ENCODE measurements at regions not wholly inside any gene's neighbourhood (a gene's known extent, or its start where the extent isn't known, plus 50 kb on each side); places are given as distances from the start of the nearest gene placed in this dataset.

- DNase-seq, result no peak
These were observed 277.4 kb upstream of the PITX2 start for GRCh38 chr4:110900213-110900769.

- DNase-seq, result no peak
These were observed 279.6 kb upstream of the PITX2 start for GRCh38 chr4:110902500-110902899.

- no peak for DNase-seq
These were observed 281.7 kb upstream of the PITX2 start for GRCh38 chr4:110904435-110905065.

DNA sequence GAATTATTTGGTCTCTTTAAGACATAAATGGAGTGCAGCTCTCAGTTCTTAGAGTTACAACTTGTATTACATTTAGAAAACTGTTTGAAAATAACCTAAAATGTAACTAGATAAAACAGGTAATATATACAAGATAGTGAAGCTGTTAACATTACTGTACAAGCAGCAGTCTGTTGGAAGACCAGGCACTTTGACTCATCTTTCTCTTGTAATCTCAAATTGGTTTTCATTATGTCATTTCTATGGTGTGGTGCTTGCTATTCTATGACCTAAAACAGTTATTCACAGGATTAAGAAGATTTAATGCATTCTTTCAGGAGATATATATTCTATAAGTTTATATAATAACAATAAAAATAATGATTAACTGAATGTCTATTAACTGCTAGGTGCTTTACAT is 282.5 kb upstream of the PITX2 start:
- DNase-seq, result no peak

- no peak for DNase-seq
These were observed 285.0 kb upstream of the PITX2 start for GRCh38 chr4:110907801-110908313.

DNA sequence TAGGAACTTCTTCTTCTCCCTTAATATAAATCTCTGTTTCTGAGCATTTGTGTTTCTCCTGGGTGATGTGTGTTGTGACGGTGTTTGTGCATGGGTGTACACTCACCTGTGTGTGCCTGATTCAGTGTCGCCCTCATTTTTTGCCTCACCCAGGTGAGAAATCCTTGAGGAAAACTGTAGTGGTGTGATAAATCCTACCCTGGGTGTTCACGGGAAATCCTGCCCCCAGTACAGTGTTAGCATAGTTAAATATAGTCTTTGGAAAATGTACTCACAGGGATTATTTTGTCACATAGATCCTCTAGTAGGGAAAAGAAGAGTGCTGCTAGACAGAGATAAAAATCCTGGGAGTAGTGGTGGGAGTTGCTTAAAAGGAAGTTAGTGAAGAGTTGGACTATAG is 291.9 kb upstream of the PITX2 start:
- DNase-seq, result no peak

GRCh38 chr4:110915301-110915700 is 292.4 kb upstream of the PITX2 start:
- DNase-seq, result no peak

DNA sequence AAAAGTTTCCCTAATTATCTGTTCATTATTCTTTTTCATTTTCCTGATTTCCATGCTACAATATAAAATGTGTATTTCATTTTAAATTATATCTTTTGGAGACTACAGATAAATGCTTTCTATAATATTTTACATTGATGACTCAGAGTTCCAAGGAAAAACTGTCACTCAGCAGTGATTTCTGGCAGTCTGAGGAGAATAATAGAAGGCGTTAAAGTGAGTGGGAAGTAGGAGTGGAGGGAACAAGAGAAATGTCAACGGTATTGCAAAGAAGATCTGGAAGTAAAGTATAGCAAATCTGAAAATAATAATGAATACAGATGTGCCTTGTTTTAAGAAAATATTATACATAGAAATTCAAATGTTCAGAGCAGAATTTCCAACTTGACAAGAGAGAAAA is 293.6 kb upstream of the PITX2 start:
- no peak for DNase-seq

DNA sequence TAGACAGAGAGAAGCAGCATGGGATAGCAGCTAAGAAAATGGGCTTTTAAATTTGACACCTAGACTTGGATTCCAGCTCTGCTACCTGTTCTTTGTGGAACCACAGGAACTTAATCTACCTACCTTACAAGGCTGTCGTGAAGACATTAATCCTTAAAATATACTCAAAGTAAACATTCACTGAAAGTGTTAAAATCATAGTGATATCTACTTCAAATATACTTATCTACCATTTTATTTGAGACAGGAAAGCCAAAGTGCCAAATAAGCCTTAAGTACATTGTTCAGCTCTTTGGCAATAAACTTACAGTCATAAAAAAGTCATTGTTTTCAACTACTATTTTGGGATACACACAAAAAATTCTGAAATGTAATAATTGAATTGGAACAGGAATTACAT is 295.0 kb upstream of the PITX2 start:
- DNase-seq, result no peak

DNA sequence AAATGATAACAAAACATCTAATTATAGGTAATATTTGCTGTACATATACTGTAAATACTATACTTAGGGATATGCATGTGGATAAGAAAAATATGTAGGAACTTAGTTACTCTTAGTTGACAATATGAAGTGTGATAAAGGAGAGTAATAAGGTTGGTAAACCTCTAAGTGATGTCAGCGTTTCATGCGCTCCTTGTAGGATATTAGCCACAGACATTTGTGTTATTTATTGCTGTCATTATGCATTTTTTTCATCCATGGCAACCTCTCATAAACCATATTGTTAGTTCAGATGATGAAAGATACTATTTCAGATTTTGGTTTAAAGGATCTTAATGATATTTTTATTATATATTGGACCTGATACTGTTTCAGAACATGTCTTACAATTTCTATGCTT is 298.1 kb upstream of the PITX2 start:
- no peak for DNase-seq

DNA sequence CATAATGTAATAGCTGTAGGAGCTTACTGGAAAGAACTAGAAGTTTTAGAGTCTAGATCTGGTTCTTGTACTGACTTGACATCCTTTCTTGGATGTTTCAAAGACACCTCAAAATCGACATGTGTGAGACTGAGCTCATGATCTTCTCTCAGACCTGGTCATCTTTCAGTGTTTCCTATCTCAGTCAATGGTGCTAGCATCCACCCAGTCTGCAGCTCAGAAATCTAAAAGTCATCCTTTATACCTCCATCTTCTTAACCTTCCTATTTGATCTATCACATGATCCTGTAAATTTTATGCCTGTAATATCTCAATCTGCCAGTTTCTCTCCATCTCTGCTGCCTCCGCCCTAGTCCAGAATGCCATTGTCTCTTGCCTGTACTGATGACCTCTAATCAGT is 301.9 kb upstream of the PITX2 start:
- DNase-seq, result no peak

- no peak for DNase-seq
These were observed 304.0 kb upstream of the PITX2 start for GRCh38 chr4:110926841-110927400.

GRCh38 chr4:110933341-110933740 is 310.5 kb upstream of the PITX2 start:
- no peak for DNase-seq

GRCh38 chr4:110944501-110944900 is 321.6 kb upstream of the PITX2 start:
- DNase-seq, result no peak

DNA sequence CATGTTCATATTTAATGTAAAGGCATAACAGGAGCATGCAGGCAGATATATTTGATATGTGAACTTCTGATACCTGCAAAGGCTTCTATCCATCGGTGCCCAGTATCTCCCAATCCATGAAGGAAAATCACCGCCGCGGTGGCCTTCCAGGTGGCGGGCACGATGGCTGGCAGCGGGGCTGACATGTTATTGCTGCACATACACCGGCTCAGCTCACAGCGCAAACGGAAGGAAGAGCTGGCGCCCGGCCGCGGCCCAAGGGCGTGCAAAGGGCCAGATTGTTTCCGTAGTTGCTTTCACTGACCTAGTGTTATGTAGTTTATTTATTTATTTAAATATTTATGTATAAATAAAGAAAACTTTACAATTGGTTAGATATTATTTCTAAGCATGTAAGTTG is 322.7 kb upstream of the PITX2 start:
- no peak for DNase-seq

- no peak for DNase-seq
These were observed 326.7 kb upstream of the PITX2 start for GRCh38 chr4:110949542-110949941.

DNA sequence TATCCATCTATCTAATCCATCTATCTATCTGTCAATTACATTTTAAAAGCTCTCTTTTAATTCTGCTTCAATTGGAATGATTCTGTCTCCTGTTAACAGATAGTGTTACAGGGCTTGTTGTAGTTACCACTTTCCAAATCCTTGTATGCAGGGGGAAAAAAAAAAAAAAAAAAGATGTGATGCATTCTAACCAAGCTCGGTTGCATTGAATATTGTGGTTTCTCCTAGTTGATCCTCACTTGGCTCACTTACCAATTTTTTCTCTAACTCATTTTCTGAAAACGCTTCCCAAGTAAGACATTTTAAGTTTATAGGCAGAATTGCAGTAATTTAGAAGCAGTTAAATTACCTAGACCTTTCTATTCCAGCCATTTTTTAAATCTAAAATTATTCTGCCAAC is 327.9 kb upstream of the PITX2 start:
- no peak for DNase-seq

DNA sequence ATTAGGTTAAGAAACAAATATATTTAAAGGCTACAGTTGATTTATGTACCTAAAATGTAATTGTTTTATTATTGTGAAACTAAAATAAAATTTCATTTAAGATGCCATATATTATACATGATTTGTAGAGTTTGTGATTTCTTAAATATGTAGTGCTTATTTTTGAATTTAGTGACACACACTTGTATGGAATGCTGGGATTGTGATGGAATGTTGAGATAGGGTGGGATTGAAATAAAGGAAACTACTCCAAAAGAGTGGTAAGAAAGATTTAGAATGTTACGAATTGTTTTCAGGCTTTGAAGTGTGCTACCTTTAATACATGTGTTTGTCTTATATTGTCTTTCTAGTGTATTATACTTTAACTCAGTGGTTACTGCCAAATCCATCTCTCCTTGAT is 330.3 kb upstream of the PITX2 start:
- no peak for DNase-seq

DNA sequence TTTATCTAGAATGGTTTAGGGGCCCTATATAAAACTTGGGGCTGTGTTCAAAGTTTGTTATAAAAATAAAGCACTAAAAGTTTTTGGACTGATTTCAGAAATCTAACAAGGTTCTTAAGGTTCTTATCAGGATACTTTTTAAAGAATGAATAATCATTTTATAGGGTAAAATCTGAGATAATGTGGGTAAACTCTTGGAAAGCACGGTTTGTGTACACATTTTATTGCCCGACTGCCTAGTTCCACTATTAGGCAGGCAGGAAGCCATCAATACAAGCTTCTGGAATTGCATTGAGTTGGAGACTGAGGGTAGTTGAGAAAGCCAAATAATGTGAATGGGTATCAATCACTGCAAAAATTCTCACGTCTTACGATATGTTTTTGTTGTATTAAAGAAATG is 331.0 kb upstream of the PITX2 start:
- DNase-seq, result no peak

DNA sequence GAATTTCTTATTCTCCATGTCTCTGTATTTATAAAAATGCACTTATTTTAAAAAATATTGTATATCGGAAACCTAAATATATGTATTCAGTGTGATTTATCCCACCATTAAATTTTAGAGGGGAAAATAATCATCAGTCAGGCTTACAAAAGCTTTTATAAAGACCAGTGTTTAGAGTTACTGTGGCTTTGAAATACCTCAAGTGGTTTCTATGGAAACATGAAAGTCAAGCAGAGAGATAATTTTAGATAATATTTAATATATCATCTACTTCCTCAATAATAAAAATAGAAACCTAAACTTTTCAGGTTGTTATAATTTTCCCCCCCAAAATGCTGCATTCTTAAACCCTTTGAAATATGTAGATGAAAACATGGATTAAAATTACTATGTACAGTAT is 332.9 kb upstream of the PITX2 start:
- no peak for DNase-seq

DNA sequence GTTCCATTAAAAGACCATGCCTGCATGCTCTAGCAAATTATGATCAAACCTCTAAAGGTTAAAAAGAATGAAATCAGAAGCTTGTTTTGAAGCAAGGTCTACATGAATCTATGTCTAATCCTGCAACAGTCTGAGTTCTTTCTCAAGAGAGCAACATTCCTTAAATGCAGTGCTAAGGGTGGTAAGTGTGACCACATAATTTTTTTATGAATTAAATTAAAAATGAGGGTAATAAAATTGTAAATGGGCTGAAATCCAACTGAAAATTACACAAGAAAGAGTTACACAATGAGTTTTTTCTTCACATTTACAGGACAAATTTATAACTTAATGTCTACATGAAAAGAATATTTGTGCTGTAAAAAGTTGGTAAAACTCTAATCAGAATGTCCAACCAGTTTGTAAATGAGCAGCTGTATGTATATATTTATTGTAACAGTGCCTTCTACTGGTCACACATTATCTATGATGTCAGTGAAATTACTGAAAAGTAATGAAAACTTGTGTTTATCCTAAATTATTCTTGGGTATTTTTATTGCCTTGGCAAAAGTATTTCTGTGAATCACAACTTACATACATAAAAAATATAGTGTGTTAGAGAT is 336.3 kb upstream of the PITX2 start:
- DNase-seq, result no peak

- no peak for DNase-seq
These were observed 338.2 kb upstream of the PITX2 start for GRCh38 chr4:110961066-110961465.

DNA sequence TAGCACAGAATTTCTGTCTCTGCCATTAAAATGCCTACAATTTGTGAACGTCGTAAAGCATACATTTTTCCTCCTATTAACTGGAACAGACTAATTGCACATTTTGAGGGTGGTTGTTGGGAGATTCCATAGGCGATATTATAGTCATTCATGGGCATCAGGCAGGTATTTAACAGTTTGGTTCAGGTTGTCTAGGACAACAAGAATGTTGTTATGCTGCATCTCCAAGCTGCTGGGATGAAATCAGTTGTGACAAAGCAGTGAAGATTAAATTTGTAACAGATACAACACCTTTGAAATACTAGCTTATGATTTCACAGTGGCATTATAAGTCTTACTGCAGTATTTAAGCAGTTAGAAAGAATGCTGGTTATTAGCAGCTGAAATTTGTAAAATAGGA is 339.7 kb upstream of the PITX2 start:
- DNase-seq, result no peak

- DNase-seq, result no peak
These were observed 340.9 kb upstream of the PITX2 start for GRCh38 chr4:110963662-110964280.
